ENCODE measurements at regions not wholly inside any gene's neighbourhood (a gene's known extent, or its start where the extent isn't known, plus 50 kb on each side); places are given as distances from the start of the nearest gene placed in this dataset.

DNA sequence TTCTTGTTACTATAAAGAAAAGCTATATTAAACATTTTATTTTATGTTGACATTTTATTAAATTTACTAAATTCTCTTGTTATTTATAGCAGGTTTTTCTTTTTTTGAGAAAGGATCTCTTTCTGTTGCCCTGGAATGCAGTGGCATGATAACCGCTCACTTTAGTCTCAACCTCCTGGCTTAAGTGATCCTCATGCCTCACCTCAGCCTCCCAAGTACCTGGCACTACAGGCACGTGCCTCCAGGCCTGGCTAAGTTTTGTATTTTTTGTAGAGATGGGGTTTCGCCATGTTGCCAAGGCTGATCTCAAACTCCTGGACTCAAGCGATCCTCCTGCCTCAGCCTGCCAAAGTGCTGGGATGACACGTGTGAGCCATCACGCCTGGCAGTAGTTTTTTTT, 280.2 kb upstream of the C9orf72 start:
- no peak for TF ChIP-seq EZH2 (IDR thresholded peaks at IDR 0.05; ENCODE audit: low read depth)
- TF ChIP-seq, protein P1, sequence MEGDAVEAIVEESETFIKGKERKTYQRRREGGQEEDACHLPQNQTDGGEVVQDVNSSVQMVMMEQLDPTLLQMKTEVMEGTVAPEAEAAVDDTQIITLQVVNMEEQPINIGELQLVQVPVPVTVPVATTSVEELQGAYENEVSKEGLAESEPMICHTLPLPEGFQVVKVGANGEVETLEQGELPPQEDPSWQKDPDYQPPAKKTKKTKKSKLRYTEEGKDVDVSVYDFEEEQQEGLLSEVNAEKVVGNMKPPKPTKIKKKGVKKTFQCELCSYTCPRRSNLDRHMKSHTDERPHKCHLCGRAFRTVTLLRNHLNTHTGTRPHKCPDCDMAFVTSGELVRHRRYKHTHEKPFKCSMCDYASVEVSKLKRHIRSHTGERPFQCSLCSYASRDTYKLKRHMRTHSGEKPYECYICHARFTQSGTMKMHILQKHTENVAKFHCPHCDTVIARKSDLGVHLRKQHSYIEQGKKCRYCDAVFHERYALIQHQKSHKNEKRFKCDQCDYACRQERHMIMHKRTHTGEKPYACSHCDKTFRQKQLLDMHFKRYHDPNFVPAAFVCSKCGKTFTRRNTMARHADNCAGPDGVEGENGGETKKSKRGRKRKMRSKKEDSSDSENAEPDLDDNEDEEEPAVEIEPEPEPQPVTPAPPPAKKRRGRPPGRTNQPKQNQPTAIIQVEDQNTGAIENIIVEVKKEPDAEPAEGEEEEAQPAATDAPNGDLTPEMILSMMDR (conservative IDR thresholded peaks at IDR 0.05): no peak
- no peaks in the 10 kb centered on the region for H3K27me3 ChIP-seq (ENCODE audit: insufficient read depth, low read depth)
- BruUV-seq (replicated peaks): no TSS peak
- no peaks in the 10 kb centered on the region for H3K9me2 ChIP-seq (ENCODE audit: insufficient read depth)
- H3K79me2 ChIP-seq (ENCODE audit: low read depth): no peaks in the 10 kb centered on the region
- H2AFZ ChIP-seq: no peak overlapping the region
- no peaks in the 10 kb centered on the region for H3F3A ChIP-seq (ENCODE audit: insufficient read depth, low read depth)
- no peaks in the 10 kb centered on the region for H3K9me3 ChIP-seq (ENCODE audit: insufficient read depth, low read depth)
- POLR2A ChIA-PET (ENCODE audit: unreplicated experiment): no interaction called here
- no peaks in the 10 kb centered on the region for H3K36me3 ChIP-seq (ENCODE audit: low read depth)
- intact Hi-C loops (cut with micrococcal nuclease; ENCODE audit: unreplicated experiment): no loop called here
- H3K4me2 ChIP-seq: no peak overlapping the region
- no peaks in the 10 kb centered on the region for H3K4me1 ChIP-seq (replicated peaks; ENCODE audit: insufficient read depth)
- DNase-seq: no peak
- CTCF ChIA-PET: no interaction called here
- no peak overlapping the region for H3K4me3 ChIP-seq
- no peak overlapping the region for H3K27ac ChIP-seq
- H4K20me1 ChIP-seq (ENCODE audit: insufficient read depth): no peaks in the 10 kb centered on the region

DNA sequence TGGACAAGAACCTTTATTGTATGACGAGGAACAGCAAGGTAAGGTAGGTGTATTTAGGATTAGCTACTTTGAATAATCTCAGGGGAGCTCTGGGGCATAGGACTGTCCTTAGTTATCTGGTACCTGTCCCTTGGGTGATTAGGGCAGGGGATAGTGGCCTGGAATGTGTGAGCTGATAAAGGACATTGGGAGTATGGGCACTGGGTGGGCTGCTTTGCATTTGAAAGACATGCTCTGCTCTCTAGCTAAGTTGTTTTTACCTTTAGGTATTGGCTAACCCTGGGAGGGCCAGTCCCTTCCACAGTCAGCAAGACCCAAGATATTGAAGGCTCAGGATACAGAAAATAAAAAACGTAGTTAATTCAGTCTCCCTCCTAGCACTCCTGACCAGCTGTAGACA, 282.8 kb upstream of the C9orf72 start:
- POLR2A ChIA-PET (ENCODE audit: unreplicated experiment): no interaction called here
- Histone ChIP-seq H3K4me2 (no peak overlapping the region), H3F3A (ENCODE audit: insufficient read depth, low read depth) (no peaks in the 10 kb centered on the region), H3K9me3 (ENCODE audit: insufficient read depth, low read depth) (no peaks in the 10 kb centered on the region), H2AFZ (no peak overlapping the region), H3K27me3 (ENCODE audit: insufficient read depth, low read depth) (no peaks in the 10 kb centered on the region), H4K20me1 (ENCODE audit: insufficient read depth) (no peaks in the 10 kb centered on the region), H3K27ac (no peak overlapping the region), H3K4me3 (no peak overlapping the region), H3K79me2 (ENCODE audit: low read depth) (no peaks in the 10 kb centered on the region), H3K36me3 (ENCODE audit: low read depth) (no peaks in the 10 kb centered on the region), H3K9me2 (ENCODE audit: insufficient read depth) (no peaks in the 10 kb centered on the region), H3K4me1 (replicated peaks; ENCODE audit: insufficient read depth) (no peaks in the 10 kb centered on the region)
- no peak for DNase-seq
- no TSS peak for BruUV-seq (replicated peaks)
- TF ChIP-seq EZH2 (IDR thresholded peaks at IDR 0.05; ENCODE audit: low read depth): no peak
- CTCF ChIA-PET: no interaction called here
- intact Hi-C loops (cut with micrococcal nuclease; ENCODE audit: unreplicated experiment): no loop called here

DNA sequence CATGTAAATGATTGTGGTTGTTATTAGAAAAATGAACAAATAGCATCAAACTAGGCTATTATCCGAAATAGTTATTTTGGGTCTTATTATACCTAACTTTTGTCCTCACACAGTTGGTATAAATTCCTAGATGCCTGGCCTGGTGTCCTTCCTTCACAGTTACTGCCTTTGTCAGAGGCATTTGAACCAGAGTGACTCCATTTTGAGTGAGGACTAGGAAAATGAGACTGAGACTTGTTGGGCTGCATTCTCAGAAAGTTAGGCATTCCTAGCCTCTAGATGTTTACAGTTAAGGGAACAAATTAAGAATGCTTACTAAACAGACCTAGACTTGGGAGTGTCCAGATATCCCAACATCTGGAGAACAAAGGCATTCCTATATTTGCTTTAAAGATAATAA, 283.5 kb upstream of the C9orf72 start:
- CTCF ChIA-PET: no interaction called here

DNA sequence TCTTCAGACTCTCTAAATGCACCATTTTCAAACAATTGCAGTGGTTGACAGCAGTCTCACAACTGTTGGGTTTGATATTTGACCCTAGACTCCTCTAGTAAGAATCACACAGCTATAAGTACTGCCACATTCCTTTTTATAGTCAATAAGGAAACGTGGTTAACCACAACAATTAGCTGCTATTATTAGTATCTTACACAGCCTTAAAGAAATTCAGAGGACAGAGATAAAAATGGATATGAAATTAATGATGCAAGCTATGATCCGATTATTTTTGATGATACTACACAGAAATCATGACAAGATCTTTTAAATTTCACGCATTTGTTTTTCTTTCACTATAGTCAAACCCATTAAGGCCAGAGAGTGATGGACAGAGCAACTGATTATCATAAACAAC, 288.6 kb upstream of the C9orf72 start:
- DNase-seq: no peak
- H3K4me1 ChIP-seq (replicated peaks; ENCODE audit: insufficient read depth): no peaks in the 10 kb centered on the region
- POLR2A ChIA-PET (ENCODE audit: unreplicated experiment): no interaction called here
- no peak overlapping the region for H3K4me2 ChIP-seq
- no peaks in the 10 kb centered on the region for H3K9me2 ChIP-seq (ENCODE audit: insufficient read depth)
- H2AFZ ChIP-seq: no peak overlapping the region
- H3K27me3 ChIP-seq (ENCODE audit: insufficient read depth, low read depth): no peaks in the 10 kb centered on the region
- H3K9me3 ChIP-seq (ENCODE audit: insufficient read depth, low read depth): no peaks in the 10 kb centered on the region
- no TSS peak for BruUV-seq (replicated peaks)
- CTCF ChIA-PET: no interaction called here
- no peak overlapping the region for H3K27ac ChIP-seq
- no peaks in the 10 kb centered on the region for H3K36me3 ChIP-seq (ENCODE audit: low read depth)
- H4K20me1 ChIP-seq (ENCODE audit: insufficient read depth): no peaks in the 10 kb centered on the region
- no peak overlapping the region for H3K4me3 ChIP-seq
- TF ChIP-seq EZH2 (IDR thresholded peaks at IDR 0.05; ENCODE audit: low read depth): no peak
- TF ChIP-seq, protein P1 (conservative IDR thresholded peaks at IDR 0.05): no peak
- intact Hi-C loops (cut with micrococcal nuclease; ENCODE audit: unreplicated experiment): no loop called here
- no peaks in the 10 kb centered on the region for H3K79me2 ChIP-seq (ENCODE audit: low read depth)
- no peaks in the 10 kb centered on the region for H3F3A ChIP-seq (ENCODE audit: insufficient read depth, low read depth)

More for the DNA sequence above, 283.5 kb upstream of the C9orf72 start:
- Histone ChIP-seq H2AFZ (no peak overlapping the region), H3K36me3 (ENCODE audit: low read depth) (no peaks in the 10 kb centered on the region), H3F3A (ENCODE audit: insufficient read depth, low read depth) (no peaks in the 10 kb centered on the region), H3K4me2 (no peak overlapping the region), H4K20me1 (ENCODE audit: insufficient read depth) (no peaks in the 10 kb centered on the region), H3K27me3 (ENCODE audit: insufficient read depth, low read depth) (no peaks in the 10 kb centered on the region), H3K79me2 (ENCODE audit: low read depth) (no peaks in the 10 kb centered on the region), H3K9me3 (ENCODE audit: insufficient read depth, low read depth) (no peaks in the 10 kb centered on the region), H3K27ac (no peak overlapping the region), H3K9me2 (ENCODE audit: insufficient read depth) (no peaks in the 10 kb centered on the region), H3K4me3 (no peak overlapping the region), H3K4me1 (replicated peaks; ENCODE audit: insufficient read depth) (no peaks in the 10 kb centered on the region)
- no TSS peak for BruUV-seq (replicated peaks)
- TF ChIP-seq, protein P1 (conservative IDR thresholded peaks at IDR 0.05): no peak
- TF ChIP-seq EZH2 (IDR thresholded peaks at IDR 0.05; ENCODE audit: low read depth): no peak
- DNase-seq: no peak
- POLR2A ChIA-PET (ENCODE audit: unreplicated experiment): no interaction called here
- intact Hi-C loops (cut with micrococcal nuclease; ENCODE audit: unreplicated experiment): no loop called here

Data from PC-9 (cell line).